ENCODE measurements at regions not wholly inside any gene's neighbourhood (a gene's known extent, or its start where the extent isn't known, plus 50 kb on each side); places are given as distances from the start of the nearest gene placed in this dataset.

GRCh38 chr6:21348504-21349195 is 244.9 kb upstream of the SOX4 start:
- Mint-ChIP-seq H3K36me3 (no peaks in the 10 kb centered on the region), H3K4me3 (no peak overlapping the region), H3K27me3 (peaks cover 2% of the 10 kb centered on the region), H3K27ac (no peak overlapping the region), H3K4me1 (ENCODE audit: low read depth) (no peaks in the 10 kb centered on the region), H3K9me3 (ENCODE audit: low read depth) (no peaks in the 10 kb centered on the region)

- Mint-ChIP-seq H3K27me3 (peaks cover 2% of the 10 kb centered on the region), H3K9me3 (ENCODE audit: low read depth) (no peaks in the 10 kb centered on the region), H3K4me3 (no peak overlapping the region), H3K27ac (no peak overlapping the region), H3K36me3 (no peaks in the 10 kb centered on the region), H3K4me1 (ENCODE audit: low read depth) (no peaks in the 10 kb centered on the region)
Measured at GRCh38 chr6:21349834-21350233, 243.7 kb upstream of the SOX4 start.

GRCh38 chr6:21350926-21351325 is 242.6 kb upstream of the SOX4 start:
- H3K4me3 Mint-ChIP-seq, result no peak overlapping the region
- H3K36me3 Mint-ChIP-seq, result no peaks in the 10 kb centered on the region
- peaks cover 2% of the 10 kb centered on the region for H3K27me3 Mint-ChIP-seq
- H3K4me1 Mint-ChIP-seq (ENCODE audit: low read depth), result no peaks in the 10 kb centered on the region
- no peaks in the 10 kb centered on the region for H3K9me3 Mint-ChIP-seq (ENCODE audit: low read depth)
- H3K27ac Mint-ChIP-seq, result no peak overlapping the region

GRCh38 chr6:21352131-21352530 is 241.4 kb upstream of the SOX4 start:
- Mint-ChIP-seq H3K9me3 (ENCODE audit: low read depth) (no peaks in the 10 kb centered on the region), H3K36me3 (no peaks in the 10 kb centered on the region), H3K4me3 (no peak overlapping the region), H3K27me3 (no peaks in the 10 kb centered on the region), H3K27ac (no peak overlapping the region), H3K4me1 (ENCODE audit: low read depth) (no peaks in the 10 kb centered on the region)

GRCh38 chr6:21354805-21355238 is 238.7 kb upstream of the SOX4 start:
- H3K4me1 Mint-ChIP-seq (ENCODE audit: low read depth), result no peaks in the 10 kb centered on the region
- no peaks in the 10 kb centered on the region for H3K27me3 Mint-ChIP-seq
- no peaks in the 10 kb centered on the region for H3K9me3 Mint-ChIP-seq (ENCODE audit: low read depth)
- H3K4me3 Mint-ChIP-seq, result no peak overlapping the region
- no peaks in the 10 kb centered on the region for H3K36me3 Mint-ChIP-seq
- no peak overlapping the region for H3K27ac Mint-ChIP-seq

- Mint-ChIP-seq H3K27ac (no peak overlapping the region), H3K36me3 (no peaks in the 10 kb centered on the region), H3K4me3 (no peak overlapping the region), H3K27me3 (no peaks in the 10 kb centered on the region), H3K4me1 (ENCODE audit: low read depth) (no peaks in the 10 kb centered on the region), H3K9me3 (ENCODE audit: low read depth) (no peaks in the 10 kb centered on the region)
Measured at GRCh38 chr6:21355638-21356037, 237.9 kb upstream of the SOX4 start.

- no peaks in the 10 kb centered on the region for H3K36me3 Mint-ChIP-seq
- H3K27ac Mint-ChIP-seq, result no peak overlapping the region
- H3K4me3 Mint-ChIP-seq, result no peak overlapping the region
Measured at GRCh38 chr6:21357262-21357661, 236.3 kb upstream of the SOX4 start.

GRCh38 chr6:21359926-21360325 is 233.6 kb upstream of the SOX4 start:
- Mint-ChIP-seq H3K36me3 (no peaks in the 10 kb centered on the region), H3K27ac (no peak overlapping the region), H3K4me3 (no peak overlapping the region), H3K9me3 (ENCODE audit: low read depth) (no peaks in the 10 kb centered on the region), H3K27me3 (no peaks in the 10 kb centered on the region), H3K4me1 (ENCODE audit: low read depth) (no peaks in the 10 kb centered on the region)

More at GRCh38 chr6:21357262-21357661, 236.3 kb upstream of the SOX4 start:
- no peaks in the 10 kb centered on the region for H3K9me3 Mint-ChIP-seq (ENCODE audit: low read depth)
- H3K27me3 Mint-ChIP-seq, result no peaks in the 10 kb centered on the region
- no peaks in the 10 kb centered on the region for H3K4me1 Mint-ChIP-seq (ENCODE audit: low read depth)

GRCh38 chr6:21360336-21360735 is 233.2 kb upstream of the SOX4 start:
- Mint-ChIP-seq H3K36me3 (no peaks in the 10 kb centered on the region), H3K4me3 (no peak overlapping the region), H3K27me3 (no peaks in the 10 kb centered on the region), H3K27ac (no peak overlapping the region), H3K4me1 (ENCODE audit: low read depth) (no peaks in the 10 kb centered on the region), H3K9me3 (ENCODE audit: low read depth) (no peaks in the 10 kb centered on the region)

- H3K4me1 Mint-ChIP-seq (ENCODE audit: low read depth), result no peaks in the 10 kb centered on the region
Measured at GRCh38 chr6:21367148-21367547, 226.4 kb upstream of the SOX4 start.

GRCh38 chr6:21367649-21368154 is 225.8 kb upstream of the SOX4 start:
- Mint-ChIP-seq H3K27me3 (no peaks in the 10 kb centered on the region), H3K4me1 (ENCODE audit: low read depth) (no peaks in the 10 kb centered on the region), H3K4me3 (no peak overlapping the region), H3K27ac (no peak overlapping the region), H3K36me3 (no peaks in the 10 kb centered on the region), H3K9me3 (ENCODE audit: low read depth) (no peaks in the 10 kb centered on the region)

More at GRCh38 chr6:21367148-21367547, 226.4 kb upstream of the SOX4 start:
- Mint-ChIP-seq H3K4me3 (no peak overlapping the region), H3K9me3 (ENCODE audit: low read depth) (no peaks in the 10 kb centered on the region), H3K27ac (no peak overlapping the region), H3K36me3 (no peaks in the 10 kb centered on the region), H3K27me3 (no peaks in the 10 kb centered on the region)

- Mint-ChIP-seq H3K4me1 (ENCODE audit: low read depth) (no peaks in the 10 kb centered on the region), H3K4me3 (no peak overlapping the region), H3K27me3 (no peaks in the 10 kb centered on the region), H3K36me3 (no peaks in the 10 kb centered on the region), H3K27ac (no peak overlapping the region), H3K9me3 (ENCODE audit: low read depth) (no peaks in the 10 kb centered on the region)
Measured at GRCh38 chr6:21371061-21371460, 222.5 kb upstream of the SOX4 start.

GRCh38 chr6:21371676-21372171 is 221.8 kb upstream of the SOX4 start:
- Mint-ChIP-seq H3K27me3 (no peaks in the 10 kb centered on the region), H3K4me1 (ENCODE audit: low read depth) (no peaks in the 10 kb centered on the region)

GRCh38 chr6:21375151-21376116 is 218.1 kb upstream of the SOX4 start:
- Mint-ChIP-seq H3K27me3 (no peaks in the 10 kb centered on the region), H3K36me3 (no peaks in the 10 kb centered on the region), H3K4me1 (ENCODE audit: low read depth) (no peaks in the 10 kb centered on the region), H3K4me3 (no peak overlapping the region), H3K27ac (no peak overlapping the region), H3K9me3 (ENCODE audit: low read depth) (no peaks in the 10 kb centered on the region)

More at GRCh38 chr6:21371676-21372171, 221.8 kb upstream of the SOX4 start:
- no peak overlapping the region for H3K4me3 Mint-ChIP-seq
- H3K27ac Mint-ChIP-seq, result no peak overlapping the region
- H3K9me3 Mint-ChIP-seq (ENCODE audit: low read depth), result no peaks in the 10 kb centered on the region
- H3K36me3 Mint-ChIP-seq, result no peaks in the 10 kb centered on the region

GRCh38 chr6:21377356-21377755 is 216.2 kb upstream of the SOX4 start:
- no peak overlapping the region for H3K4me3 Mint-ChIP-seq
- H3K27ac Mint-ChIP-seq, result no peak overlapping the region
- no peaks in the 10 kb centered on the region for H3K4me1 Mint-ChIP-seq (ENCODE audit: low read depth)
- no peaks in the 10 kb centered on the region for H3K9me3 Mint-ChIP-seq (ENCODE audit: low read depth)
- H3K27me3 Mint-ChIP-seq, result no peaks in the 10 kb centered on the region
- no peaks in the 10 kb centered on the region for H3K36me3 Mint-ChIP-seq

All from activated naive CD8-positive, alpha-beta T cell (primary cell).